Lower lobe of right lung (tissue), 2 donors: ENCODE measurements at regions not wholly inside any gene's neighbourhood (a gene's known extent, or its start where the extent isn't known, plus 50 kb on each side); places are given as distances from the start of the nearest gene placed in this dataset.
"Not testable (repeated sequence)": the region's sequence is repeated elsewhere in the genome, so short reads cannot be mapped to it uniquely, and the experiment has no call there.

Experiments
- ATAC-seq, 2 donors: fragments of 200-7000 bp; cut with Tn5 transposase; one replicate each; pipeline ENCODE4 v1.9.1; 2020 to 2022; ENCODE audit warnings: mild to moderate bottlenecking in 2 of 2, moderate library complexity in 2 of 2
- DNase-seq: peaks from one replicate; pipeline ENCODE4 v3.0.0-alpha.2; 2020
- H3K27ac ChIP-seq: fragments of 200-600 bp; one replicate; pipeline ENCODE4 v1.8.0; 2022
- H3K27me3 ChIP-seq: fragments of 200-600 bp; one replicate; pipeline ENCODE4 v1.8.0; 2022; ENCODE audit warnings: low read depth
- H3K36me3 ChIP-seq: fragments of 200-600 bp; one replicate; pipeline ENCODE4 v1.8.0; 2022; ENCODE audit warnings: mild to moderate bottlenecking
- H3K4me1 ChIP-seq: fragments of 200-600 bp; one replicate; pipeline ENCODE4 v1.8.0; 2022
- H3K4me3 ChIP-seq: fragments of 200-600 bp; one replicate; pipeline ENCODE4 v1.8.0; 2022; ENCODE audit warnings: mild to moderate bottlenecking
- H3K9me3 ChIP-seq: fragments of 200-600 bp; one replicate; pipeline ENCODE4 v1.8.0; 2022
- intact Hi-C: fragments of 100-400 bp; cut with DNase I; formaldehyde crosslinking; loops from one replicate; pipeline ENCODE4 v1.11.0; 2022
- TF ChIP-seq, protein P1 (sequence below): fragments of 200-600 bp; IDR thresholded peaks from one replicate; pipeline ENCODE4 v1.8.0; 2022; ENCODE audit warnings: antibody characterized with exemption, mild to moderate bottlenecking
- donor health status: DM: no; HTN: yes; CAD: no; lungs with severe emphysema.

DNA sequence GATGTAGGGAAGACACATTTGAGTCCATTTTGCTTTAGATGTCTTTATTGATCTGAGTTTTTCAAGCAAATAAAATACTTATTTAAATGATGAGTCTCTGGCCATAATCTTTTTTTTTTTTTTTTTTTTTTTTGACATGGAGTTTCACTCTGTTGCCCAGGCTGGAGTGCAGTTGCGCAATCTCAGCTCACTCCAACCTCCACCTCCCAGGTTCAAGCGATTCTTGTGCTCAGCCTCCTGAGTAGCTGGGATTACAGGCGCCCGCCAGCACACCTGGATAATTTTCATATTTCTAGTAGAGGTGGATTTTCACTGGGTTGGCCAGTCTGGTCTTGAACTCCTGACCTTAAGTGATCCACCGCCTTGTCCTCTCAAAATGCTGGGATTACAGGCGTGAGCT, 194.5 kb upstream of the MAD2L1 start:
- DNase-seq (no peak), ATAC-seq (no peak)
- intact Hi-C loops = no loop called here
- Histone ChIP-seq H3K4me1 (no peaks in the 10 kb centered on the region), H3K36me3 (no peaks in the 10 kb centered on the region), H3K4me3 (no peak overlapping the region), H3K9me3 (no peaks in the 10 kb centered on the region), H3K27ac (no peak overlapping the region), H3K27me3 (no peaks in the 10 kb centered on the region)
- TF ChIP-seq, protein P1, sequence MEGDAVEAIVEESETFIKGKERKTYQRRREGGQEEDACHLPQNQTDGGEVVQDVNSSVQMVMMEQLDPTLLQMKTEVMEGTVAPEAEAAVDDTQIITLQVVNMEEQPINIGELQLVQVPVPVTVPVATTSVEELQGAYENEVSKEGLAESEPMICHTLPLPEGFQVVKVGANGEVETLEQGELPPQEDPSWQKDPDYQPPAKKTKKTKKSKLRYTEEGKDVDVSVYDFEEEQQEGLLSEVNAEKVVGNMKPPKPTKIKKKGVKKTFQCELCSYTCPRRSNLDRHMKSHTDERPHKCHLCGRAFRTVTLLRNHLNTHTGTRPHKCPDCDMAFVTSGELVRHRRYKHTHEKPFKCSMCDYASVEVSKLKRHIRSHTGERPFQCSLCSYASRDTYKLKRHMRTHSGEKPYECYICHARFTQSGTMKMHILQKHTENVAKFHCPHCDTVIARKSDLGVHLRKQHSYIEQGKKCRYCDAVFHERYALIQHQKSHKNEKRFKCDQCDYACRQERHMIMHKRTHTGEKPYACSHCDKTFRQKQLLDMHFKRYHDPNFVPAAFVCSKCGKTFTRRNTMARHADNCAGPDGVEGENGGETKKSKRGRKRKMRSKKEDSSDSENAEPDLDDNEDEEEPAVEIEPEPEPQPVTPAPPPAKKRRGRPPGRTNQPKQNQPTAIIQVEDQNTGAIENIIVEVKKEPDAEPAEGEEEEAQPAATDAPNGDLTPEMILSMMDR = no peak

DNA sequence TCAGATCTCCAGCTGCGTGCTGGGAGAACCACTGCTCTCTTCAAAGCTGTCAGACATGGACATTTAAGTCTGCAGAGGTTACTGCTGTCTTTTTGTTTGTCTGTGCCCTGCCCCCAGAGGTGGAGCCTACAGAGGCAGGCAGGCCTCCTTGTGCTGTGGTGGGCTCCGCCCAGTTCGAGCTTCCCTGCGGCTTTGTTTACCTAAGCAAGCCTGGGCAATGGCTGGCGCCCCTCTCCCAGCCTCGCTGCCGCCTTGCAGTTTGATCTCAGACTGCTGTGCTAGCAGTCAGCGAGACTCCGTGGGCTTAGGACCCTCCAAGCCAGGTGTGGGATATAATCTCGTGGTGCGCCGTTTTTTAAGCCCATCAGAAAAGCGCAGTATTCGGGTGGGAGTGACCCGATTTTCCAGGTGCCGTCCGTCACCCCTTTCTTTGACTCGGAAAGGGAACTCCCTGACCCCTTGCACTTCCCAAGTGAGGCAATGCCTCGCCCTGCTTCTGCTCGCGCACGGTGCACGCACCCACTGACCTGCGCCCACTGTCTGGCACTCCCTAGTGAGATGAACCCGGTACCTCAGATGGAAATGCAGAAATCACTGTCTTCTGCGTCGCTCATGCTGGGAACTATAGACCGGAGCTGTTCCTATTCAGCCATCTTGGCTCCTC, 189.6 kb upstream of the MAD2L1 start:
- DNase-seq, intact Hi-C loops, ATAC-seq: not testable (repeated sequence)

DNA sequence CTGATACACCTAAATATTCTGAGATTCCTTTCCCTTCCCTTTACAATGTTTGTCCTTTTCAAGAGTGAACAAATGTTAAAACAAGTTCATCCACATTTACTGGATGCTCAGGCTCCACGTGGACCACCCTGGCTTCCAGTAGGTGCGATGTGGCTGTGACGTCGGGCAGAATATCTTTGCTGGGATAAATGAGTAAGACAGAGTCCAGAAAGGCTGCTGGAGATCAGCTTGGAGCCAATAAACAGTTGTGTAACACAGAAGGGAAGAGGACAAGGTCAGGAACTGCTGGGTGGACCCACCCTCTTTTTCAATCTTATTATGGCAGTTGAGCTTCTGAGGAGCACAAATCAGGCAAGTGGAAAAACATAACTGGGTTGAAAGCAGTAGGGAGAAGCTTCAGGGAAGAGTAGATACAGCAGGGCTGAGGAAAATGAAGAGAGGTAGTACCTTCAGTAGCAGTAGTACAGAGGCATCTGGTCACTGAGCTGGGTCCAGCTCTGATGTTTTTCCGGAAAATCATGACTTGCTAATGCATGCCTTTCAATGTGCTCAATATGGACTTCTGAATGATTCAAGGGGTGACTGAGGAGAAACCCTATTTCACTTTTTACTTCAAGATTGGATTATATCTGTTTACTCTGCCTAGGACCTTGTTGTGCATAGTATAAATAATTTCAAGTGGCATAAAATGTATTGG, 171.8 kb upstream of the MAD2L1 start:
- Histone ChIP-seq H3K27ac (no peak overlapping the region), H3K4me1 (no peaks in the 10 kb centered on the region), H3K27me3 (no peaks in the 10 kb centered on the region), H3K36me3 (no peaks in the 10 kb centered on the region), H3K9me3 (no peaks in the 10 kb centered on the region), H3K4me3 (no peak overlapping the region)
- DNase-seq (no peak), ATAC-seq (no peak)
- intact Hi-C loops = no loop called here
- TF ChIP-seq, protein P1 = no peak

More for the DNA sequence above, 189.6 kb upstream of the MAD2L1 start:
- H3K4me3 ChIP-seq, H3K4me1 ChIP-seq, H3K36me3 ChIP-seq, H3K27me3 ChIP-seq, H3K9me3 ChIP-seq, H3K27ac ChIP-seq: not testable (repeated sequence)

DNA sequence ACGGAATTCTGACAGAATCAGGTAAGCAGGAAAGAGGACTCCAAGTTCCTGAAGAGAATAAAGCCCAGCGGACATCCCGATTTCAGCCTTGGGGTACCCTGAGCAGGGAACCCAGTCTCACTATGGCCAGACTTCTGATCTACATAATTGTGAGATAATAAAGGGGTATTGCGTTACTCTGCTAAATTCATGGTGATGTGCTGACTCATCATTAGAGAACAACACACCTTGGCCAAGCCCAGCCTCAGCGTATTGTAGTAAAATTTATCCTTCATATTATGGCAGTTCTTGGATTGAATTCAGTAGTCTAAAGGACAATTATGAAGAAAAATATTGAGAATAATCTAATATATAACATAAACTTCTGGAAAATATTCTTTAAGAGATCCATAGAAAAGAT, 170.2 kb upstream of the MAD2L1 start:
- Histone ChIP-seq H3K27me3 (no peaks in the 10 kb centered on the region), H3K4me3 (no peak overlapping the region), H3K4me1 (no peaks in the 10 kb centered on the region), H3K36me3 (no peaks in the 10 kb centered on the region), H3K9me3 (no peaks in the 10 kb centered on the region), H3K27ac (no peak overlapping the region)
- DNase-seq (no peak), ATAC-seq (no peak)
- intact Hi-C loops = no loop called here
- TF ChIP-seq, protein P1 = no peak

DNA sequence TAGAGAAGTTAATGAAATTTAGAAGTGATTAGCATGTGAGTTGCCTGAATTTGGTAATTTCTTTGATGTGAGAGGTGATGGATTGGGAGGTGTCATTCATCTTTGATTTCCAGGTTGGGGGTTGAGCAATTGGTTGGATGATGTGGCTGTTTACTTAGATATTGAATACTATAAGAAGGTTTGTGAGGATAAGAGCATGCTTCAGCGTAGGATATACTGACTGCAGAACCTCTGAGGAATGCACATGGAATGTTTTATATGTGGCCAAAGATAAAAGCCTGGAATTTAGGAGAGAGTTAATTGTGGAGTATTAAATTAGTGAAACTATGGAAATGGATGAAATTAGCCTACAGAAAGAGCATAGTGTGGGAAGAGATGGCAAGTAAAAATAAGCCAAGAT, 165.4 kb upstream of the MAD2L1 start:
- DNase-seq = no peak
- no peaks in the 10 kb centered on the region for H3K36me3 ChIP-seq
- H3K9me3 ChIP-seq = no peaks in the 10 kb centered on the region
- intact Hi-C loops = no loop called here
- no peaks in the 10 kb centered on the region for H3K4me1 ChIP-seq
- no peaks in the 10 kb centered on the region for H3K27me3 ChIP-seq
- ATAC-seq = no peak
- no peak overlapping the region for H3K4me3 ChIP-seq
- no peak overlapping the region for H3K27ac ChIP-seq
- TF ChIP-seq, protein P1 = no peak

DNA sequence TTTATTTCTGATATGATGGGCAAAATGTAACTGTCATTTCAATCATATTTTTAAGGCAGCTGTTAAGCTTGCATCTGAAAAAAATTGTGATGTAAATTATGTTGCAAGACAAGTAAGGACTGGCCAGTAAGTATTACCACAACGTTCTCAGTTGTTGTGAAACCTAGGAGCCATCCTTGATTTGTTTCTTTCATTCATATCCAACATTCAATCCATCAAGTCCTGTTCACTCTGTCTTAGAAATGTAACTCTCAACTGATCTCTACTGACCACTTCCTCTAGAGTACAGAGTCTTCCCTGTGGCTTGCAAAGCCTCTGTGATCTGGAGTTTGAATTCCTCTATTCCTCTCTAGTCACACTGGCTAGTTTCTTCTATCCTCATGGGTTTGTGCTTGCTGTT, 161.4 kb upstream of the MAD2L1 start:
- H3K27me3 ChIP-seq = no peaks in the 10 kb centered on the region
- DNase-seq (no peak), ATAC-seq (peak in 1 of 2 donors; percentile 46)
- no peaks in the 10 kb centered on the region for H3K4me1 ChIP-seq
- H3K36me3 ChIP-seq = no peaks in the 10 kb centered on the region
- intact Hi-C loops = no loop called here
- H3K4me3 ChIP-seq = no peak overlapping the region
- TF ChIP-seq, protein P1 = no peak
- H3K9me3 ChIP-seq = no peaks in the 10 kb centered on the region
- no peak overlapping the region for H3K27ac ChIP-seq
